ENCODE measurements at regions not wholly inside any gene's neighbourhood (a gene's known extent, or its start where the extent isn't known, plus 50 kb on each side); places are given as distances from the start of the nearest gene placed in this dataset.
"Not testable (repeated sequence)": the region's sequence is repeated elsewhere in the genome, so short reads cannot be mapped to it uniquely, and the experiment has no call there.

DNA sequence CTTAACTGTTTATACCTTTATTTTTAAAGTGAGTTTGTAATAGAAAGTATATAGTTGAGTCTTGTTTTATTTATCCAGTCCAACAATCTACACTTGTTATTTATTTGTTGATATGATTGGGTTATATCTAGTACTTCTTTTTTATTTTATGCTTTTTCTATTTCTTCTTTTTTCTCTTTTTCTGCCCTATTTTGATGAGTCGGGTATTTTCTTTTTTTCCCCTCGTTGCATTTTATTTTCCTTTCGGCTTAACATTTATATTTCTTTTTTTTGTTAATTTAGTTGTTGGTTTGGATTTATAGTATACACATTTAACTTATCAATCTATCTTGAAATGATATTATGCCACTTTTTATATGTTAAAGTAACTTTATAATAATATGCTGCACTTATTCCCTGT is 111.7 kb upstream of the IZUMO3 start:
- WGBS, 2 donors (ENCODE audit: extremely low coverage in 2 of 2, insufficient read length in 2 of 2, insufficient replicate concordance in 1 of 2), result no CpG with 5 or more reads among the region's 3 CpGs
- H3K4me1 ChIP-seq (ENCODE audit: control insufficient read depth in 2 of 2, insufficient read depth in 1 of 2, low read depth in 1 of 2, low read length in 2 of 2), result no peaks in the 10 kb centered on the region
- H3K9me3 ChIP-seq (replicated peaks in 1 of 2; ENCODE audit: control insufficient read depth in 2 of 2, insufficient read depth in 1 of 2, low read depth in 1 of 2, low read length in 2 of 2), result no peaks in the 10 kb centered on the region
- no peak overlapping the region for H2AK5ac ChIP-seq (ENCODE audit: low read depth, low read length)
- no peak overlapping the region for H2BK5ac ChIP-seq (ENCODE audit: low read length)
- H3K18ac ChIP-seq (ENCODE audit: low read length), result no peak overlapping the region
- H3K4me3 ChIP-seq (ENCODE audit: low read length in 2 of 2), result no peak overlapping the region
- H3K27ac ChIP-seq (replicated peaks; ENCODE audit: low read length), result no peak overlapping the region
- H3K36me3 ChIP-seq (replicated peaks in 1 of 2; ENCODE audit: control insufficient read depth in 2 of 2, insufficient read depth in 2 of 2, low read length in 2 of 2), result no peaks in the 10 kb centered on the region
- H3K79me1 ChIP-seq (ENCODE audit: low read depth, low read length), result no peaks in the 10 kb centered on the region
- no peak overlapping the region for H2AFZ ChIP-seq (ENCODE audit: low read length)
- no peaks in the 10 kb centered on the region for H3K27me3 ChIP-seq (ENCODE audit: control insufficient read depth in 3 of 3, insufficient read depth in 3 of 3, low read depth in 1 of 3, low read length in 3 of 3)
- no peak overlapping the region for H3K23ac ChIP-seq (ENCODE audit: low read depth, low read length, poor library complexity)
- H4K91ac ChIP-seq (ENCODE audit: low read depth, low read length, poor library complexity), result no peak overlapping the region
- H3K9ac ChIP-seq (ENCODE audit: low read depth, low read length, poor library complexity), result no peak overlapping the region
- DNase-seq (ENCODE audit: low spot score), result no peak
- H2BK120ac ChIP-seq (ENCODE audit: low read depth, low read length), result no peak overlapping the region
- H2BK15ac ChIP-seq (ENCODE audit: low read length), result no peak overlapping the region
- H2BK12ac ChIP-seq (ENCODE audit: low read length), result no peak overlapping the region
- no peak overlapping the region for H4K8ac ChIP-seq (ENCODE audit: low read depth, low read length)
- H3K4me2 ChIP-seq (ENCODE audit: insufficient read depth, low read length, poor library complexity, severe bottlenecking), result no peak overlapping the region
- no peak overlapping the region for H3K14ac ChIP-seq (ENCODE audit: low read length)
- no peak overlapping the region for H3K4ac ChIP-seq (ENCODE audit: low read length)

- no peak overlapping the region for H2BK15ac ChIP-seq (ENCODE audit: low read length)
- no peak overlapping the region for H3K4me3 ChIP-seq (ENCODE audit: low read length in 2 of 2)
- no peak overlapping the region for H2BK5ac ChIP-seq (ENCODE audit: low read length)
- H3K4me1 ChIP-seq (ENCODE audit: control insufficient read depth in 2 of 2, insufficient read depth in 1 of 2, low read depth in 1 of 2, low read length in 2 of 2), result no peaks in the 10 kb centered on the region
- H3K79me1 ChIP-seq (ENCODE audit: low read depth, low read length), result no peaks in the 10 kb centered on the region
- H4K91ac ChIP-seq (ENCODE audit: low read depth, low read length, poor library complexity), result no peak overlapping the region
- no peak overlapping the region for H3K27ac ChIP-seq (replicated peaks; ENCODE audit: low read length)
- no peak for DNase-seq (ENCODE audit: low spot score)
- H2AK5ac ChIP-seq (ENCODE audit: low read depth, low read length), result no peak overlapping the region
- H3K36me3 ChIP-seq (replicated peaks in 1 of 2; ENCODE audit: control insufficient read depth in 2 of 2, insufficient read depth in 2 of 2, low read length in 2 of 2), result no peaks in the 10 kb centered on the region
- no peak overlapping the region for H2BK120ac ChIP-seq (ENCODE audit: low read depth, low read length)
- no peak overlapping the region for H3K4me2 ChIP-seq (ENCODE audit: insufficient read depth, low read length, poor library complexity, severe bottlenecking)
- no peak overlapping the region for H3K4ac ChIP-seq (ENCODE audit: low read length)
- H3K9ac ChIP-seq (ENCODE audit: low read depth, low read length, poor library complexity), result no peak overlapping the region
- H3K9me3 ChIP-seq (replicated peaks in 1 of 2; ENCODE audit: control insufficient read depth in 2 of 2, insufficient read depth in 1 of 2, low read depth in 1 of 2, low read length in 2 of 2), result peaks cover 0 to 10% of the 10 kb centered on the region in 2 donors
- H3K14ac ChIP-seq (ENCODE audit: low read length), result no peak overlapping the region
- H3K27me3 ChIP-seq (ENCODE audit: control insufficient read depth in 3 of 3, insufficient read depth in 3 of 3, low read depth in 1 of 3, low read length in 3 of 3), result no peaks in the 10 kb centered on the region
- no peak overlapping the region for H3K23ac ChIP-seq (ENCODE audit: low read depth, low read length, poor library complexity)
- no peak overlapping the region for H2AFZ ChIP-seq (ENCODE audit: low read length)
- no peak overlapping the region for H4K8ac ChIP-seq (ENCODE audit: low read depth, low read length)
- no peak overlapping the region for H2BK12ac ChIP-seq (ENCODE audit: low read length)
- no peak overlapping the region for H3K18ac ChIP-seq (ENCODE audit: low read length)
Measured at GRCh38 chr9:24652181-24652580, 106.5 kb upstream of the IZUMO3 start.

GRCh38 chr9:24628809-24629208 is 83.1 kb upstream of the IZUMO3 start:
- not testable (repeated sequence) for H2BK12ac ChIP-seq (ENCODE audit: low read length); H3K9me3 ChIP-seq (replicated peaks in 1 of 2; ENCODE audit: control insufficient read depth in 2 of 2, insufficient read depth in 1 of 2, low read depth in 1 of 2, low read length in 2 of 2); H3K4me3 ChIP-seq (ENCODE audit: low read length in 2 of 2); H3K4ac ChIP-seq (ENCODE audit: low read length); H3K27me3 ChIP-seq (ENCODE audit: control insufficient read depth in 3 of 3, insufficient read depth in 3 of 3, low read depth in 1 of 3, low read length in 3 of 3); H2BK120ac ChIP-seq (ENCODE audit: low read depth, low read length); H3K18ac ChIP-seq (ENCODE audit: low read length); H2BK15ac ChIP-seq (ENCODE audit: low read length); H2AK5ac ChIP-seq (ENCODE audit: low read depth, low read length); H3K14ac ChIP-seq (ENCODE audit: low read length); H3K23ac ChIP-seq (ENCODE audit: low read depth, low read length, poor library complexity); H2AFZ ChIP-seq (ENCODE audit: low read length); H3K4me1 ChIP-seq (ENCODE audit: control insufficient read depth in 2 of 2, insufficient read depth in 1 of 2, low read depth in 1 of 2, low read length in 2 of 2); H3K9ac ChIP-seq (ENCODE audit: low read depth, low read length, poor library complexity); H3K4me2 ChIP-seq (ENCODE audit: insufficient read depth, low read length, poor library complexity, severe bottlenecking); H3K79me1 ChIP-seq (ENCODE audit: low read depth, low read length); H2BK5ac ChIP-seq (ENCODE audit: low read length); H3K27ac ChIP-seq (replicated peaks; ENCODE audit: low read length); H3K36me3 ChIP-seq (replicated peaks in 1 of 2; ENCODE audit: control insufficient read depth in 2 of 2, insufficient read depth in 2 of 2, low read length in 2 of 2); H4K8ac ChIP-seq (ENCODE audit: low read depth, low read length); DNase-seq (ENCODE audit: low spot score); H4K91ac ChIP-seq (ENCODE audit: low read depth, low read length, poor library complexity)
- no CpG with 5 or more reads among the region's 3 CpGs for WGBS, 2 donors (ENCODE audit: extremely low coverage in 2 of 2, insufficient read length in 2 of 2, insufficient replicate concordance in 1 of 2)

DNA sequence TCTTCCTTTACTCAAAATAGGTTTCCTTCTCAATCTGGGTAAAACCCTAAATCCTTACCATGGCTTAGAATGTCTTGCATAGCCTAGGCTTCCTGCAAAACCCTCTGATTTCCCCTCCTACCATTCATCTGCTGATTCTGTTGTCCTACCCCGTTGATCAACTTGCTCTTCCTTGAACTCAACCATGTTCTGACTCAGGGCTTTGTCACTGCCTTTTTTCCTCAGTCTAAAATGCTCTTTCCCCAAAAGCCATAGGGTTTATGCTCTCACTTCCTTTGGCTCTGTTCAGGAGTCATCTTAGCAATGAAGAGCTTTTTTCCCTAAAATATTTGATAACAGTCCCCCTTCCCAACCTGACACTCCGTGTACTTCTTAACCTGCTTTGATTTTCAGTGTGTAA is 79.4 kb upstream of the IZUMO3 start:
- no peak overlapping the region for H2BK15ac ChIP-seq (ENCODE audit: low read length)
- no CpG with 5 or more reads among the region's 2 CpGs for WGBS, 2 donors (ENCODE audit: extremely low coverage in 2 of 2, insufficient read length in 2 of 2, insufficient replicate concordance in 1 of 2)
- H3K18ac ChIP-seq (ENCODE audit: low read length), result no peak overlapping the region
- no peaks in the 10 kb centered on the region for H3K79me1 ChIP-seq (ENCODE audit: low read depth, low read length)
- no peak overlapping the region for H3K4me3 ChIP-seq (ENCODE audit: low read length in 2 of 2)
- H2AK5ac ChIP-seq (ENCODE audit: low read depth, low read length), result no peak overlapping the region
- no peaks in the 10 kb centered on the region for H3K4me1 ChIP-seq (ENCODE audit: control insufficient read depth in 2 of 2, insufficient read depth in 1 of 2, low read depth in 1 of 2, low read length in 2 of 2)
- H3K23ac ChIP-seq (ENCODE audit: low read depth, low read length, poor library complexity), result no peak overlapping the region
- no peak overlapping the region for H2BK120ac ChIP-seq (ENCODE audit: low read depth, low read length)
- no peak overlapping the region for H2BK5ac ChIP-seq (ENCODE audit: low read length)
- no peak overlapping the region for H2AFZ ChIP-seq (ENCODE audit: low read length)
- no peaks in the 10 kb centered on the region for H3K9me3 ChIP-seq (replicated peaks in 1 of 2; ENCODE audit: control insufficient read depth in 2 of 2, insufficient read depth in 1 of 2, low read depth in 1 of 2, low read length in 2 of 2)
- H3K4ac ChIP-seq (ENCODE audit: low read length), result no peak overlapping the region
- no peak overlapping the region for H4K91ac ChIP-seq (ENCODE audit: low read depth, low read length, poor library complexity)
- DNase-seq (ENCODE audit: low spot score), result no peak
- no peak overlapping the region for H3K14ac ChIP-seq (ENCODE audit: low read length)
- H4K8ac ChIP-seq (ENCODE audit: low read depth, low read length), result no peak overlapping the region
- no peak overlapping the region for H3K9ac ChIP-seq (ENCODE audit: low read depth, low read length, poor library complexity)
- H2BK12ac ChIP-seq (ENCODE audit: low read length), result no peak overlapping the region
- no peaks in the 10 kb centered on the region for H3K27me3 ChIP-seq (ENCODE audit: control insufficient read depth in 3 of 3, insufficient read depth in 3 of 3, low read depth in 1 of 3, low read length in 3 of 3)
- no peak overlapping the region for H3K4me2 ChIP-seq (ENCODE audit: insufficient read depth, low read length, poor library complexity, severe bottlenecking)
- no peaks in the 10 kb centered on the region for H3K36me3 ChIP-seq (replicated peaks in 1 of 2; ENCODE audit: control insufficient read depth in 2 of 2, insufficient read depth in 2 of 2, low read length in 2 of 2)
- H3K27ac ChIP-seq (replicated peaks; ENCODE audit: low read length), result no peak overlapping the region
